Kidney epithelial cell (primary cell): ENCODE measurements at regions not wholly inside any gene's neighbourhood (a gene's known extent, or its start where the extent isn't known, plus 50 kb on each side); places are given as distances from the start of the nearest gene placed in this dataset.

Source experiments
- DNase-seq: peaks from one replicate; pipeline ENCODE4 v3.0.0-alpha.2; 2010; ENCODE audit warnings: low read depth
- H3K27me3 ChIP-seq: 2 replicates; pipeline ENCODE4 v1.6.0; 2011; ENCODE audit warnings: low read length; ENCODE audit not compliant: control insufficient read depth, insufficient read depth
- H3K36me3 ChIP-seq: 2 replicates; pipeline ENCODE4 v1.5.1; 2011; ENCODE audit warnings: low read length; ENCODE audit not compliant: control insufficient read depth, insufficient read depth
- H3K4me3 ChIP-seq: 2 replicates; pipeline ENCODE4 v1.5.1; 2011; ENCODE audit warnings: low read depth, mild to moderate bottlenecking, control low read depth, low read length
- CTCF ChIP-seq: IDR thresholded peaks from 2 replicates; pipeline ENCODE4 v1.5.1; 2011; ENCODE audit warnings: mild to moderate bottlenecking, moderate library complexity, low read length, control low read depth, inconsistent platforms; ENCODE audit not compliant: insufficient read depth, poor library complexity, severe bottlenecking

- no peak for TF ChIP-seq CTCF
- DNase-seq, result no peak
- Histone ChIP-seq H3K27me3 (no peaks in the 10 kb centered on the region), H3K4me3 (no peak overlapping the region), H3K36me3 (no peaks in the 10 kb centered on the region)
These were observed 211.9 kb downstream of the EBLN2 start for GRCh38 chr3:73273341-73273740.

GRCh38 chr3:73280746-73281145 lies 219.3 kb downstream of the EBLN2 start:
- TF ChIP-seq CTCF, result no peak

GRCh38 chr3:73284472-73284871 lies 223.0 kb downstream of the EBLN2 start:
- TF ChIP-seq CTCF, result no peak
- no peak for DNase-seq
- Histone ChIP-seq H3K36me3 (no peaks in the 10 kb centered on the region), H3K4me3 (no peak overlapping the region), H3K27me3 (no peaks in the 10 kb centered on the region)

More at GRCh38 chr3:73280746-73281145, 219.3 kb downstream of the EBLN2 start:
- H3K36me3 ChIP-seq, result no peaks in the 10 kb centered on the region
- H3K4me3 ChIP-seq, result no peak overlapping the region
- DNase-seq, result no peak
- H3K27me3 ChIP-seq, result no peaks in the 10 kb centered on the region

- no peak for TF ChIP-seq CTCF
- Histone ChIP-seq H3K27me3 (no peaks in the 10 kb centered on the region), H3K36me3 (no peaks in the 10 kb centered on the region), H3K4me3 (no peak overlapping the region)
- DNase-seq, result no peak
These were observed 230.1 kb downstream of the EBLN2 start for GRCh38 chr3:73291541-73291940.

GRCh38 chr3:73292220-73292619 lies 230.8 kb downstream of the EBLN2 start:
- H3K4me3 ChIP-seq, result no peak overlapping the region
- no peak for DNase-seq
- H3K27me3 ChIP-seq, result no peaks in the 10 kb centered on the region
- no peak for TF ChIP-seq CTCF
- H3K36me3 ChIP-seq, result no peaks in the 10 kb centered on the region

- Histone ChIP-seq H3K4me3 (no peak overlapping the region), H3K27me3 (no peaks in the 10 kb centered on the region), H3K36me3 (no peaks in the 10 kb centered on the region)
- TF ChIP-seq CTCF, result no peak
- no peak for DNase-seq
These were observed 233.1 kb downstream of the EBLN2 start for GRCh38 chr3:73294537-73294936.
